Panc1 (cell line): ENCODE measurements at regions not wholly inside any gene's neighbourhood (a gene's known extent, or its start where the extent isn't known, plus 50 kb on each side); places are given as distances from the start of the nearest gene placed in this dataset.

Experiments used
- ATAC-seq: fragments of 200-7000 bp; cut with Tn5 transposase; 2 replicates; pipeline ENCODE4 v1.9.1; 2020; ENCODE audit warnings: mild to moderate bottlenecking, moderate library complexity
- BruUV-seq: library from RNA; stranded (reverse); fragments of 400-500 nt; replicated peaks from 2 replicates; lab custom pipeline; 2021; lab: Mats Ljungman, UMichigan
- CTCF ChIA-PET: fragments of 300-600 bp; sonication (Branson Sonifier 250); formaldehyde crosslinking; loops from one replicate; lab custom pipeline; 2022; ENCODE audit warnings: antibody characterized with exemption; lab: Charles Lee
- POLR2A ChIA-PET: fragments of 300-600 bp; sonication (Branson Sonifier 250); formaldehyde crosslinking; loops from one replicate; lab custom pipeline; 2022; ENCODE audit warnings: antibody characterized with exemption; lab: Charles Lee
- DNase-seq: peaks from one replicate; pipeline ENCODE4 v3.0.0-alpha.2; 2010; ENCODE audit warnings: low read depth, low spot score
- H3K27ac ChIP-seq: 2 replicates; pipeline ENCODE4 v1.5.1; 2011; ENCODE audit warnings: mild to moderate bottlenecking, low read length, inconsistent platforms
- H3K27me3 ChIP-seq: fragments of 200-500 bp; sonication (Bioruptor generic); 2 replicates; pipeline ENCODE4 v1.6.0; 2014; ENCODE audit warnings: low read length, inconsistent platforms; ENCODE audit not compliant: control insufficient read depth, insufficient read depth
- H3K36me3 ChIP-seq: fragments of 200-500 bp; sonication (Bioruptor generic); 2 replicates; pipeline ENCODE4 v1.5.1; 2014; ENCODE audit warnings: inconsistent platforms, mild to moderate bottlenecking, low read length, moderate library complexity; ENCODE audit not compliant: control insufficient read depth, insufficient read depth
- H3K4me1 ChIP-seq: 2 replicates; pipeline ENCODE4 v1.5.1; 2011; ENCODE audit warnings: inconsistent platforms, mild to moderate bottlenecking, low read length, moderate library complexity; ENCODE audit not compliant: control insufficient read depth, insufficient read depth
- H3K4me3 ChIP-seq, 2 experiments: 2 replicates each; pipeline ENCODE4 v1.5.1; 2011 to 2012; ENCODE audit warnings: low read depth in 2 of 2, low read length in 2 of 2, mild to moderate bottlenecking in 2 of 2, inconsistent platforms in 1 of 2, moderate library complexity in 1 of 2
- H3K9me3 ChIP-seq: fragments of 200-500 bp; sonication (Bioruptor generic); 2 replicates; pipeline ENCODE4 v1.5.1; 2014; ENCODE audit warnings: low read depth, mild to moderate bottlenecking, inconsistent platforms, low read length, moderate library complexity; ENCODE audit not compliant: control insufficient read depth, insufficient read depth
- CTCF ChIP-seq: fragments of 450-650 bp; IDR thresholded peaks from 2 replicates; pipeline ENCODE4 v1.5.1; 2017; ENCODE audit warnings: mild to moderate bottlenecking
- POLR2AphosphoS5 ChIP-seq: IDR thresholded peaks from 2 replicates; pipeline ENCODE4 v1.6.1; 2012; ENCODE audit warnings: mild to moderate bottlenecking, low read depth, low read length, moderate library complexity
- SIN3A ChIP-seq: IDR thresholded peaks from 2 replicates; pipeline ENCODE4 v1.6.1; 2012; ENCODE audit warnings: low read depth, mild to moderate bottlenecking, low read length, moderate library complexity, borderline replicate concordance; ENCODE audit not compliant: insufficient read depth
- TCF7L2 ChIP-seq: IDR thresholded peaks from 2 replicates; pipeline ENCODE4 v1.6.1; 2011; ENCODE audit warnings: mild to moderate bottlenecking, low read depth, low read length, inconsistent platforms
- in situ Hi-C: cut with HindIII; loops from 2 replicates; pipeline ENCODE4 v1.10.0; 2016; ENCODE audit warnings: low sequenced_read_pairs, low pct_unique_long_range_greater_than_20kb
- intact Hi-C: fragments of 100-400 bp; cut with micrococcal nuclease; formaldehyde crosslinking; loops from one replicate; pipeline ENCODE4 v1.10.0; 2022; ENCODE audit not compliant: unreplicated experiment
- TF ChIP-seq, protein P1 (sequence below), 2 experiments: IDR thresholded peaks; 2 replicates each; pipeline ENCODE4 v1.6.1; 2011 to 2012; ENCODE audit warnings: low read depth in 2 of 2, control low read depth in 1 of 2, low read length in 1 of 2, mild to moderate bottlenecking in 1 of 2, moderate library complexity in 1 of 2; ENCODE audit not compliant: insufficient read depth in 1 of 2

- DNase-seq (no peak), ATAC-seq (no peak)
- Histone ChIP-seq H3K9me3 (no peaks in the 10 kb centered on the region), H3K27me3 (no peaks in the 10 kb centered on the region), H3K36me3 (no peaks in the 10 kb centered on the region), H3K4me1 (no peaks in the 10 kb centered on the region), H3K4me3 (no peak overlapping the region), H3K27ac (no peak overlapping the region)
- ChIA-PET CTCF (no interaction called here), POLR2A (no interaction called here)
- no peak for TF ChIP-seq POLR2AphosphoS5
- TF ChIP-seq, protein P1, sequence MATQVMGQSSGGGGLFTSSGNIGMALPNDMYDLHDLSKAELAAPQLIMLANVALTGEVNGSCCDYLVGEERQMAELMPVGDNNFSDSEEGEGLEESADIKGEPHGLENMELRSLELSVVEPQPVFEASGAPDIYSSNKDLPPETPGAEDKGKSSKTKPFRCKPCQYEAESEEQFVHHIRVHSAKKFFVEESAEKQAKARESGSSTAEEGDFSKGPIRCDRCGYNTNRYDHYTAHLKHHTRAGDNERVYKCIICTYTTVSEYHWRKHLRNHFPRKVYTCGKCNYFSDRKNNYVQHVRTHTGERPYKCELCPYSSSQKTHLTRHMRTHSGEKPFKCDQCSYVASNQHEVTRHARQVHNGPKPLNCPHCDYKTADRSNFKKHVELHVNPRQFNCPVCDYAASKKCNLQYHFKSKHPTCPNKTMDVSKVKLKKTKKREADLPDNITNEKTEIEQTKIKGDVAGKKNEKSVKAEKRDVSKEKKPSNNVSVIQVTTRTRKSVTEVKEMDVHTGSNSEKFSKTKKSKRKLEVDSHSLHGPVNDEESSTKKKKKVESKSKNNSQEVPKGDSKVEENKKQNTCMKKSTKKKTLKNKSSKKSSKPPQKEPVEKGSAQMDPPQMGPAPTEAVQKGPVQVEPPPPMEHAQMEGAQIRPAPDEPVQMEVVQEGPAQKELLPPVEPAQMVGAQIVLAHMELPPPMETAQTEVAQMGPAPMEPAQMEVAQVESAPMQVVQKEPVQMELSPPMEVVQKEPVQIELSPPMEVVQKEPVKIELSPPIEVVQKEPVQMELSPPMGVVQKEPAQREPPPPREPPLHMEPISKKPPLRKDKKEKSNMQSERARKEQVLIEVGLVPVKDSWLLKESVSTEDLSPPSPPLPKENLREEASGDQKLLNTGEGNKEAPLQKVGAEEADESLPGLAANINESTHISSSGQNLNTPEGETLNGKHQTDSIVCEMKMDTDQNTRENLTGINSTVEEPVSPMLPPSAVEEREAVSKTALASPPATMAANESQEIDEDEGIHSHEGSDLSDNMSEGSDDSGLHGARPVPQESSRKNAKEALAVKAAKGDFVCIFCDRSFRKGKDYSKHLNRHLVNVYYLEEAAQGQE (IDR thresholded peaks at IDR 0.05; ENCODE audit: insufficient read depth in 1 of 2, low read depth in 2 of 2, low read length in 1 of 2) = no peak
- no peak for TF ChIP-seq TCF7L2
- no peak for TF ChIP-seq CTCF
- TF ChIP-seq SIN3A = no peak
- BruUV-seq = no TSS peak
- intact Hi-C loops (no loop called here), in situ Hi-C loops (no loop called here)
Measured at GRCh38 chr3:162329514-162329913, 832.9 kb downstream of the OTOL1 start.

DNA sequence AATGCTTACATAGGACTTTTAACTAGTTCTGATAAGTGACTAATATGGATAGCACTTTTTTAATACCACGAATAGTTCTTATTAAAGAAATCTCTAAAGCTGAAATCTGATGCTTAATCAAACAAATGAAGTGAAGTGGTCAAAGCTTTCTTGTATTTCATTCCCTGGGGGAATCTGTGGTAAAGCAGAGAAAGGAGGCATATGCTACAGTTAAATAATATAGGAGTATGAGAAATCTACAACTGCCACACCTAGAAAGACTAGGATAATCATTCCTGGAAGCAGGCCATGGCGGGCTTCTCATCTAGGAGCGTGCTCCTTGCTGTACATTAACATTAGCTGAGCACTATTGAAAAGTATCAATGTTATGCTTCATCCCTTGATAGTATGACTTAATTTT lies 835.7 kb downstream of the OTOL1 start:
- Histone ChIP-seq H3K4me1 (no peaks in the 10 kb centered on the region), H3K4me3 (no peak overlapping the region), H3K27me3 (no peaks in the 10 kb centered on the region), H3K36me3 (no peaks in the 10 kb centered on the region), H3K9me3 (no peaks in the 10 kb centered on the region), H3K27ac (no peak overlapping the region)
- in situ Hi-C loops = no loop called here
- BruUV-seq = no TSS peak
- POLR2A ChIA-PET = no interaction called here
- intact Hi-C loops = no loop called here
- TF ChIP-seq, protein P1 (IDR thresholded peaks at IDR 0.05; ENCODE audit: insufficient read depth in 1 of 2, low read depth in 2 of 2, low read length in 1 of 2) = no peak
- TF ChIP-seq SIN3A (no peak), TCF7L2 (no peak), POLR2AphosphoS5 (no peak), CTCF (no peak)
- no peak for DNase-seq
- ATAC-seq = no peak
- CTCF ChIA-PET = no interaction called here
